ENCODE measurements at regions not wholly inside any gene's neighbourhood (a gene's known extent, or its start where the extent isn't known, plus 50 kb on each side); places are given as distances from the start of the nearest gene placed in this dataset.

DNA sequence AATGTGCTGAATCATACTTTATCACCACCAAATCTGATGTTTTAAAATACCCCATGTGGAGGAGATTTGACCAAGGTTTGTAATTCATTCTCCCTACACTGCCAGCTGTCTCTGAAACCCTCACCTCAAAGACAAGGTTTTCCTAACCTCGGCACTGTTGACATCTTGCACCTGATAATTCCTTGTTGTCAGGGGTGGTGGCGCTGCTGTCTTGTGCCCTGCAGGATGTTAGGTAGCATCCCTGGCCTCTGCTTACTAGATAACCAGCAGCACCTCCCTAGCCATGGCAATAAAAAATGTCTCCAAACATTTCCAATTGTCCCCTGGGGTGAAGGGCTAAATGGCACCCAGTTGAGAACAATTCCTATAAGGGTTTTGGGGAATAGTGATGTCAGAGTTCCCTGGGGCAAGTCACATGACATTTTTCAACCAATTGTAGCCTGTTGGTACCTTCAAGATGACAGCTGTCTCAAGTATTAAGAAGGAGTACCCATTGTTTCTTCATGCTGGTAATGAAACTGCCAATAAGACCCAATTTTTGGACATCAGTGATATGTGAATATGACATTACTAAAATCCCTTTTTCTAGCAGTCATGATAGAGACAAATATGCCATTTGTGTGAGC is 160.6 kb upstream of the PLCXD3 start:
- H2BK12ac ChIP-seq (ENCODE audit: low read length) = no peak overlapping the region
- H3K4me3 ChIP-seq (ENCODE audit: low read length in 2 of 2) = no peak overlapping the region
- no peak overlapping the region for H3K14ac ChIP-seq (ENCODE audit: low read length)
- H4K91ac ChIP-seq (ENCODE audit: low read depth, low read length, poor library complexity) = no peak overlapping the region
- H3K23ac ChIP-seq (ENCODE audit: low read depth, low read length, poor library complexity) = no peak overlapping the region
- H3K4ac ChIP-seq (ENCODE audit: low read length) = no peak overlapping the region
- H3K9ac ChIP-seq (ENCODE audit: low read depth, low read length, poor library complexity) = no peak overlapping the region
- H2BK5ac ChIP-seq (ENCODE audit: low read length) = no peak overlapping the region
- no peaks in the 10 kb centered on the region for H3K27me3 ChIP-seq (ENCODE audit: control insufficient read depth in 3 of 3, insufficient read depth in 3 of 3, low read depth in 1 of 3, low read length in 3 of 3)
- H3K27ac ChIP-seq (replicated peaks; ENCODE audit: low read length) = no peak overlapping the region
- no CpG with 5 or more reads among the region's 2 CpGs for WGBS, 2 donors (ENCODE audit: extremely low coverage in 2 of 2, insufficient read length in 2 of 2, insufficient replicate concordance in 1 of 2)
- H2BK15ac ChIP-seq (ENCODE audit: low read length) = no peak overlapping the region
- no peaks in the 10 kb centered on the region for H3K79me1 ChIP-seq (ENCODE audit: low read depth, low read length)
- no peaks in the 10 kb centered on the region for H3K4me1 ChIP-seq (ENCODE audit: control insufficient read depth in 2 of 2, insufficient read depth in 1 of 2, low read depth in 1 of 2, low read length in 2 of 2)
- no peak overlapping the region for H3K18ac ChIP-seq (ENCODE audit: low read length)
- H4K8ac ChIP-seq (ENCODE audit: low read depth, low read length) = no peak overlapping the region
- DNase-seq (ENCODE audit: low spot score) = no peak
- H3K36me3 ChIP-seq (replicated peaks in 1 of 2; ENCODE audit: control insufficient read depth in 2 of 2, insufficient read depth in 2 of 2, low read length in 2 of 2) = no peaks in the 10 kb centered on the region
- no peak overlapping the region for H2AK5ac ChIP-seq (ENCODE audit: low read depth, low read length)
- no peak overlapping the region for H2BK120ac ChIP-seq (ENCODE audit: low read depth, low read length)
- no peak overlapping the region for H3K4me2 ChIP-seq (ENCODE audit: insufficient read depth, low read length, poor library complexity, severe bottlenecking)
- no peaks in the 10 kb centered on the region for H3K9me3 ChIP-seq (replicated peaks in 1 of 2; ENCODE audit: control insufficient read depth in 2 of 2, insufficient read depth in 1 of 2, low read depth in 1 of 2, low read length in 2 of 2)
- H2AFZ ChIP-seq (ENCODE audit: low read length) = no peak overlapping the region

GRCh38 chr5:41670216-41670615 is 159.8 kb upstream of the PLCXD3 start:
- Histone ChIP-seq H3K18ac (ENCODE audit: low read length) (no peak overlapping the region), H3K4me2 (ENCODE audit: insufficient read depth, low read length, poor library complexity, severe bottlenecking) (no peak overlapping the region), H2BK5ac (ENCODE audit: low read length) (no peak overlapping the region), H4K91ac (ENCODE audit: low read depth, low read length, poor library complexity) (no peak overlapping the region), H3K36me3 (replicated peaks in 1 of 2; ENCODE audit: control insufficient read depth in 2 of 2, insufficient read depth in 2 of 2, low read length in 2 of 2) (no peaks in the 10 kb centered on the region), H2AFZ (ENCODE audit: low read length) (no peak overlapping the region), H3K4me3 (ENCODE audit: low read length in 2 of 2) (no peak overlapping the region), H3K14ac (ENCODE audit: low read length) (no peak overlapping the region), H3K9ac (ENCODE audit: low read depth, low read length, poor library complexity) (no peak overlapping the region), H3K4me1 (ENCODE audit: control insufficient read depth in 2 of 2, insufficient read depth in 1 of 2, low read depth in 1 of 2, low read length in 2 of 2) (no peaks in the 10 kb centered on the region), H3K27ac (replicated peaks; ENCODE audit: low read length) (no peak overlapping the region), H2BK120ac (ENCODE audit: low read depth, low read length) (no peak overlapping the region), H2BK15ac (ENCODE audit: low read length) (no peak overlapping the region), H3K23ac (ENCODE audit: low read depth, low read length, poor library complexity) (no peak overlapping the region), H3K27me3 (ENCODE audit: control insufficient read depth in 3 of 3, insufficient read depth in 3 of 3, low read depth in 1 of 3, low read length in 3 of 3) (no peaks in the 10 kb centered on the region), H4K8ac (ENCODE audit: low read depth, low read length) (no peak overlapping the region), H2BK12ac (ENCODE audit: low read length) (no peak overlapping the region), H2AK5ac (ENCODE audit: low read depth, low read length) (no peak overlapping the region), H3K9me3 (replicated peaks in 1 of 2; ENCODE audit: control insufficient read depth in 2 of 2, insufficient read depth in 1 of 2, low read depth in 1 of 2, low read length in 2 of 2) (no peaks in the 10 kb centered on the region), H3K4ac (ENCODE audit: low read length) (no peak overlapping the region), H3K79me1 (ENCODE audit: low read depth, low read length) (no peaks in the 10 kb centered on the region)
- DNase-seq (ENCODE audit: low spot score) = no peak
- WGBS, 2 donors (ENCODE audit: extremely low coverage in 2 of 2, insufficient read length in 2 of 2, insufficient replicate concordance in 1 of 2) = no CpG with 5 or more reads among the region's 3 CpGs

DNA sequence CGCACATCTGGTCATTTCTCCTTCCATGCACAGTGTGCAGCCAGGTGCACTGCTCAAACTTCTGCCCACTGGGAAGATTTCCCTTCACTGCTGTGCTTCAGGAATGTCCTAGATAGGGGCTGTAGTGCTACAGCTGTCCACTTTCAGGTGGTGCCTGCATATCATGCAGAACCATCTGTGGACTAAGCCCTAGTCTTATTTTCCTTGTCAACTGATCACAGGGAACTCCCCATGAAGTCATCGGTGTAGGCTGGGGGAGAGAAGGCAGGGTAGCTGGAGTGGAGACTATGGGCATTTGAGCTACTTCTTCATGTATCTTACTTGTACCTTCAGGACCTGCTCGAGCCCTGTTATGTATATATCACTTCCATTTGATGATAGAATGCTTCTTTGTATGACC is 150.9 kb upstream of the PLCXD3 start:
- H3K36me3 ChIP-seq (replicated peaks in 1 of 2; ENCODE audit: control insufficient read depth in 2 of 2, insufficient read depth in 2 of 2, low read length in 2 of 2) = no peaks in the 10 kb centered on the region
- no peak overlapping the region for H3K4ac ChIP-seq (ENCODE audit: low read length)
- H3K9ac ChIP-seq (ENCODE audit: low read depth, low read length, poor library complexity) = no peak overlapping the region

GRCh38 chr5:41656597-41656996 is 146.2 kb upstream of the PLCXD3 start:
- H3K4me3 ChIP-seq (ENCODE audit: low read length in 2 of 2) = no peak overlapping the region
- no peak overlapping the region for H2BK5ac ChIP-seq (ENCODE audit: low read length)
- no peak overlapping the region for H2AFZ ChIP-seq (ENCODE audit: low read length)
- no peak overlapping the region for H3K4ac ChIP-seq (ENCODE audit: low read length)
- H3K4me2 ChIP-seq (ENCODE audit: insufficient read depth, low read length, poor library complexity, severe bottlenecking) = no peak overlapping the region
- no peaks in the 10 kb centered on the region for H3K9me3 ChIP-seq (replicated peaks in 1 of 2; ENCODE audit: control insufficient read depth in 2 of 2, insufficient read depth in 1 of 2, low read depth in 1 of 2, low read length in 2 of 2)
- no peak overlapping the region for H2BK120ac ChIP-seq (ENCODE audit: low read depth, low read length)
- no peaks in the 10 kb centered on the region for H3K36me3 ChIP-seq (replicated peaks in 1 of 2; ENCODE audit: control insufficient read depth in 2 of 2, insufficient read depth in 2 of 2, low read length in 2 of 2)
- no peak overlapping the region for H2AK5ac ChIP-seq (ENCODE audit: low read depth, low read length)
- no peak overlapping the region for H3K23ac ChIP-seq (ENCODE audit: low read depth, low read length, poor library complexity)
- no peak overlapping the region for H3K14ac ChIP-seq (ENCODE audit: low read length)
- no peak overlapping the region for H3K27ac ChIP-seq (replicated peaks; ENCODE audit: low read length)
- H3K9ac ChIP-seq (ENCODE audit: low read depth, low read length, poor library complexity) = no peak overlapping the region
- no peak overlapping the region for H4K91ac ChIP-seq (ENCODE audit: low read depth, low read length, poor library complexity)
- no peak overlapping the region for H2BK12ac ChIP-seq (ENCODE audit: low read length)
- H3K18ac ChIP-seq (ENCODE audit: low read length) = no peak overlapping the region
- H4K8ac ChIP-seq (ENCODE audit: low read depth, low read length) = no peak overlapping the region
- no peak overlapping the region for H2BK15ac ChIP-seq (ENCODE audit: low read length)
- WGBS, 2 donors (ENCODE audit: extremely low coverage in 2 of 2, insufficient read length in 2 of 2, insufficient replicate concordance in 1 of 2) = no CpG with 5 or more reads among the region's 1 CpG
- no peaks in the 10 kb centered on the region for H3K4me1 ChIP-seq (ENCODE audit: control insufficient read depth in 2 of 2, insufficient read depth in 1 of 2, low read depth in 1 of 2, low read length in 2 of 2)
- DNase-seq (ENCODE audit: low spot score) = no peak
- H3K27me3 ChIP-seq (ENCODE audit: control insufficient read depth in 3 of 3, insufficient read depth in 3 of 3, low read depth in 1 of 3, low read length in 3 of 3) = no peaks in the 10 kb centered on the region
- H3K79me1 ChIP-seq (ENCODE audit: low read depth, low read length) = no peaks in the 10 kb centered on the region

More for the DNA sequence above, 150.9 kb upstream of the PLCXD3 start:
- no peak overlapping the region for H2BK12ac ChIP-seq (ENCODE audit: low read length)
- H2AK5ac ChIP-seq (ENCODE audit: low read depth, low read length) = no peak overlapping the region
- H4K91ac ChIP-seq (ENCODE audit: low read depth, low read length, poor library complexity) = no peak overlapping the region
- H2AFZ ChIP-seq (ENCODE audit: low read length) = no peak overlapping the region
- H3K79me1 ChIP-seq (ENCODE audit: low read depth, low read length) = no peaks in the 10 kb centered on the region
- WGBS, 2 donors (ENCODE audit: extremely low coverage in 2 of 2, insufficient read length in 2 of 2, insufficient replicate concordance in 1 of 2) = no CpG with 5 or more reads among the region's 3 CpGs
- no peaks in the 10 kb centered on the region for H3K4me1 ChIP-seq (ENCODE audit: control insufficient read depth in 2 of 2, insufficient read depth in 1 of 2, low read depth in 1 of 2, low read length in 2 of 2)
- no peak overlapping the region for H3K27ac ChIP-seq (replicated peaks; ENCODE audit: low read length)
- H3K23ac ChIP-seq (ENCODE audit: low read depth, low read length, poor library complexity) = no peak overlapping the region
- no peak for DNase-seq (ENCODE audit: low spot score)
- H2BK5ac ChIP-seq (ENCODE audit: low read length) = no peak overlapping the region
- H3K14ac ChIP-seq (ENCODE audit: low read length) = no peak overlapping the region
- no peak overlapping the region for H3K18ac ChIP-seq (ENCODE audit: low read length)
- H3K4me3 ChIP-seq (ENCODE audit: low read length in 2 of 2) = no peak overlapping the region
- H3K9me3 ChIP-seq (replicated peaks in 1 of 2; ENCODE audit: control insufficient read depth in 2 of 2, insufficient read depth in 1 of 2, low read depth in 1 of 2, low read length in 2 of 2) = no peaks in the 10 kb centered on the region
- H2BK120ac ChIP-seq (ENCODE audit: low read depth, low read length) = no peak overlapping the region
- H2BK15ac ChIP-seq (ENCODE audit: low read length) = no peak overlapping the region
- no peak overlapping the region for H3K4me2 ChIP-seq (ENCODE audit: insufficient read depth, low read length, poor library complexity, severe bottlenecking)
- H3K27me3 ChIP-seq (ENCODE audit: control insufficient read depth in 3 of 3, insufficient read depth in 3 of 3, low read depth in 1 of 3, low read length in 3 of 3) = no peaks in the 10 kb centered on the region
- H4K8ac ChIP-seq (ENCODE audit: low read depth, low read length) = no peak overlapping the region
